Suprapubic skin (tissue), 4 donors: ENCODE measurements at regions not wholly inside any gene's neighbourhood (a gene's known extent, or its start where the extent isn't known, plus 50 kb on each side); places are given as distances from the start of the nearest gene placed in this dataset.

Source experiments
- CTCF ChIP-seq, 2 donors: fragments of 200-600 bp in 1 of 2; fragments of 450-650 bp in 1 of 2; sonication (generic) in 1 of 2; IDR thresholded peaks; one replicate each; pipeline ENCODE4 v1.5.1; 2016 to 2019; ENCODE audit warnings: antibody characterized with exemption in 2 of 2, mild to moderate bottlenecking in 1 of 2, moderate library complexity in 1 of 2
- EP300 ChIP-seq: sonication (generic); formaldehyde crosslinking; IDR thresholded peaks from one replicate; pipeline ENCODE4 v1.6.1; 2017; ENCODE audit warnings: antibody characterized with exemption
- POLR2A ChIP-seq, 2 donors: fragments of 450-650 bp; IDR thresholded peaks; one replicate each; pipeline ENCODE4 v1.6.1; 2017; ENCODE audit warnings: antibody characterized with exemption in 2 of 2, mild to moderate bottlenecking in 2 of 2, moderate library complexity in 2 of 2
- POLR2AphosphoS5 ChIP-seq, 3 donors: sonication (generic); formaldehyde crosslinking; IDR thresholded peaks; one replicate each; pipeline ENCODE4 v1.6.1; 2017; ENCODE audit warnings: antibody characterized with exemption in 3 of 3

GRCh38 chr11:110027627-110028371 is 65.4 kb upstream of the ZC3H12C start:
- TF ChIP-seq CTCF (IDR thresholded peaks at IDR 0.05) (no peak), POLR2A (IDR thresholded peaks at IDR 0.05) (no peak), POLR2AphosphoS5 (IDR thresholded peaks at IDR 0.05) (no peak), EP300 (no peak)
